ENCODE measurements at regions not wholly inside any gene's neighbourhood (a gene's known extent, or its start where the extent isn't known, plus 50 kb on each side); places are given as distances from the start of the nearest gene placed in this dataset.

GRCh38 chr2:78532762-78533379 lies 492.6 kb upstream of the REG3G start:
- no peak for TF ChIP-seq CTCF (IDR thresholded peaks at IDR 0.05)
- no peak for TF ChIP-seq POLR2A (IDR thresholded peaks at IDR 0.05)
